GM19468 (cell line): ENCODE measurements at regions not wholly inside any gene's neighbourhood (a gene's known extent, or its start where the extent isn't known, plus 50 kb on each side); places are given as distances from the start of the nearest gene placed in this dataset.

ENCODE experiments used
- ATAC-seq: cut with Tn5 transposase; IDR thresholded peaks from one replicate; pipeline ENCODE4 v1.9.1; 2021; ENCODE audit warnings: mild to moderate bottlenecking, moderate library complexity, moderate number of reproducible peaks; ENCODE audit not compliant: unreplicated experiment; ENCODE audit errors: extremely low read depth

DNA sequence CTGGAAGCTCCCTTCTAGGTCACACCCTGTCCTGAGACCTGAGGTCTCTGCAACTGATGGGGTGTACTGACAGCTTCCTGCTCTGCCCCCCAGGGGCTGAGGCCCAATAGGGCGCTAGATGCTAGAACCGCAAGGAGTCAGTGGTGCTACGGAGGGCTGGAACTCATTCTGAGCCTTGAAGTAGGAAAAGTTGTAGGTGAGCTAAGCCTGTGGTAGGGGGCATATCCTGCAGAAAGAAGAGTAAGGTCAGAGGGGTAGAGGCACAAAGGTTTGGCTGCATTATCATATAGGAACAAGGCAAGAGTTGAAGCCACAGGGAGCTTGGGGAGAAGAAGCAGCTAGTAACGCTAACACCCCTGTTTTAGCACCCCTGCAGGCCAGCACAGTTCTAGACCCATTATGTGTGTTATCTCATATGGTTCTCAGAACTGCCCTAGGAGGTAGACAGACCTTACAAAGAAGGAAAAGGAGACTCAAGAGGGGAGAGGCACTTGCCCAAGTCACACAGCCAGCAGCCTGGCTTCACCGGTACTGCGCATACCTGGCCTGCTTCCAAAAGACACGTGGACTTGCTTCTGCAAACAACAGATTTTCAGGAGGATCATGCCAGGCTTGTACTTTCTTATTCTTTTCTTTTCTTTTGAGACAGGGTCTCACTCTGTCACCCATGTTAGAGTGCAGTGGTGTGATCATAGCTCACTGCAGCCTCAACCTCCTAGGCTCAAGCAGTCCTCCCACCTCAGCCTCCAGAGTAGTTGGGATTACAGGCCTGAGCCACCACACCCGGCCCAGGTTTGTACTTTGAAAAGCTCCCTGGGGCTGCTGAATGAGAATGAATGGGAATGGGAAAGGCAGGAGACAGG, 156.1 kb downstream of the MRPL14 start:
- ATAC-seq, result no peak

DNA sequence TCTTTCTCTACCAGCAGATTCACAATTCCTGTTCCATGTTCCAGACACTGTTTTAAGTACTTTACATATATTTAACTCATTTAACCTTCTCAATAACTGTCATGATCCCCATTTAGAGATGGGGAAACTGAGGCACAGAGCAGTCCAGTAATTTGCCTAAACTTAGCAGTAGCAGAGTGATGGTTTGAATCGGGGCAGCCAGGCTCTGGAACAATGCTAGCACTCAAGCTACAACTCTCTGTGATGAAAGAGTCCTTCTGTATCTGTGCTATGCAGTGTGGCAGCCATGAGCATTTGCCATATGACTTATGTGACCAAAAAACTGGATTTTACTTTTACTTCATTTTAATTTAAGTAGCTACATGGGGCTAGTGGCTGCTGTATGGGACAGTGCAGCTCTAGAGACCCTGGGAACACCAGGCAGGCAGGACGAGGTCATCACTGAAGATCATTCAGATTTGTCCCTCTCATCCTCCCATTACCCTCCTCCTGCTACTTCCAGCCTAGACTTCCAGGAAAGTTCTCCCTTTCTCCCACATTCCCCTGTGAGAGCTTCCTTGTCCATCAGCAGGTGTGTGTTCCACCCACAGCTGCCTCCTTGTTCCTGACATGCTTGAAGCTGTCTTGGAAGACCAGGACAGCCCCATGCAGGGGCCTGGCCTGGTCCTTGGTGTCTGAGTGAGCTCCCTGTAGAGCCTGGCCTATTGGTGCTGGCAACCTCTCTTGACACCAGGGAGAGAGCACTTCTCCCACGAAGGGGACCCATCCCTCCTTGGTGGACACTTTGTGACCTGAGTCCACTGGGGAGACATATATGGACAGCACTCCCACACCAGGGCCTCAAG, 157.0 kb downstream of the MRPL14 start:
- ATAC-seq, result no peak

DNA sequence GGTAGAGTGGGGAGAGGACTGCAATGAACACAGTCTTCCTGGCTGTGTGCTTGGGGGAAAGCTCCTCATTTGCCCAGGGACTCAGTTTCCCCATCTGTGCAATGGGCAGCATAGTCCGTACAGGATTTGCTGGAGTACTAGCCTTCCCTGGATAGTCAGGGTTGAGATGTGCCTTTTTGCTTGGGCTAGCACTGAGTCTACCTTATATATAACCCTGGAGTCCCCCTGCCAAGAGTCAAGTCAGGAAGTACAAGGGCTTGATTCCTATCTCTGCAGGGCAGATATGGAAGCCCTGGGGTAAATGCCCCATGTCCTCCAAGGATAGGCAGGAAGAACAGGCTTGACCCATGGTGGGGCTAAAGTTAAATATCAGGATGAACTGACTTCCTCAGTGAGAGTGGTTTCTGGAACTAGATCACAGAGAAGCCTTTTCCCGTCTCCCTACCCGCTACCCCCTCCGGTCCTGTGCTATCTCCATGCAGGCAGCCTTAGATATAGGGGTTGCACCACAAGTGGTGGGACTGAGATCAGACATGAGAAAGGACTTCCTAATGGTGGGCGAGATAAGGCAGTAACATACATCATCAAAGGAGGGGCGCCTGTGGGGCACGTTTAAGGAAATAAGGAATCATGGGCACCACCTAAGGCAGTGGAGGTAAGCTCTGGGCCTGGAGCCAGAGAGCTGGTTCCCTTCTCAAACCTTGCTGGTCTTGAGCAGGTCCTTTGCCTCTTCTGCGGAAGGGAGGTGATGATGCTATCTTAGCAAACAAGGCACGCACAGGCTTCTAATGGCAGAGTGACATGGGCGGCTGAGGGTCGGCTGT, 157.9 kb downstream of the MRPL14 start:
- ATAC-seq, result no peak

DNA sequence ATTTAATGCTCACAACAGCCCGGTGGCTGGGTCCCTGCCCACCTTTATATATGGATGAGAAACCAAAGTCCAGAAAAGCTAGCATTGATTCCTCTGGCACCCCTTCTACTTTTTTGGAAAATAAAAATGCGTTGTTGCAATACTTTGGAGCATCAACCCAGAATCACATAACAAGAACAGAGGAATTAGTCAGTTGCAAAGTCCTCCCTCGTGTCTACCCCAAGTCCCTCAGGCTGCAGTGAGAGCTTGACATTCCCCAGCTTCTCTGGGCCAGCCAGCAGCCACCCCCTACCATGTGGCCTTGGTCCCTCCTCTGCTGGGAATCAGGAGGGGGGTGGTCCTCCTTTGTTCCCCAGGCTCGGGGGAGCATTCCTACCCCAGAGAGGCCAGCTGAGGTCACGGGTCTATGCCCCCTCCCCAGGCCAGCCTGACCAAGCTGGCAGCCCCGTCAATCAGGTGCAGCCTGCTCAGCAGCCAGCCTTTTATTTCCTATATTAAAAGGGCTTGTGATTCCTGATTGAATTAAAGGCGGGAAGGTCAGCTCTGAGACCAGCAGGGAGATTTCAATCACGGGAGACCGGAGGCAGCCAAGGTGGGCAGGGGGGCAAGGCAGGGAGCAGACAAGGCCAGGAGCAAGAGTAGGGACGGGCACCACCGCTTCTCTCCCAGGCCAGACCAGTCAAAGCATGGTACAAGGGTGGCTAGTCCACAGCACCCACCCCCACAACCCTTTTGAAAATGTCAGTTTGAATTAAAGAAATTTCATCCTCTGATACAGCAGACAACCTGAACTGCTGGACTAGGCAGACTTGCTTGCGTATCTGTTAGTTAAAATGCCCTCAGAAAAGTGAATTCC, 158.9 kb downstream of the MRPL14 start:
- ATAC-seq, result no peak

DNA sequence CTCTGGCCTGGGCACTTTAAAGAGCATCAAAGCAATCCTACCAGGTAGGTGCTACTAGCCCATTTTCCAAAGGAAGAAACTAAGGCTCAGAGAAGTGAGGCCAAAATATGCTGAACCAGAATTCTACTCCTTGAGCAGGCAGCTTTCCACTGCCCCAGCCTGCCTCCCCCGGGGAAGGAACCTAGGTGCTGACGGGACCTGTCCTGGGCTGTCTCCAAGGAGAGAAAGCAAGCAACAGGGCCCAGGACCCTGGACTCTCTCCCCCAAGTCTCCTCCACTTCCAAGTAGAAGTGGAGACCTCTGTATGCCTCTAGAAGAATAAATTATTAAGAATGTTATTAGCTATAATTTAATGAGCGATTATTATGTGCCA, 159.5 kb downstream of the MRPL14 start:
- ATAC-seq, result no peak

DNA sequence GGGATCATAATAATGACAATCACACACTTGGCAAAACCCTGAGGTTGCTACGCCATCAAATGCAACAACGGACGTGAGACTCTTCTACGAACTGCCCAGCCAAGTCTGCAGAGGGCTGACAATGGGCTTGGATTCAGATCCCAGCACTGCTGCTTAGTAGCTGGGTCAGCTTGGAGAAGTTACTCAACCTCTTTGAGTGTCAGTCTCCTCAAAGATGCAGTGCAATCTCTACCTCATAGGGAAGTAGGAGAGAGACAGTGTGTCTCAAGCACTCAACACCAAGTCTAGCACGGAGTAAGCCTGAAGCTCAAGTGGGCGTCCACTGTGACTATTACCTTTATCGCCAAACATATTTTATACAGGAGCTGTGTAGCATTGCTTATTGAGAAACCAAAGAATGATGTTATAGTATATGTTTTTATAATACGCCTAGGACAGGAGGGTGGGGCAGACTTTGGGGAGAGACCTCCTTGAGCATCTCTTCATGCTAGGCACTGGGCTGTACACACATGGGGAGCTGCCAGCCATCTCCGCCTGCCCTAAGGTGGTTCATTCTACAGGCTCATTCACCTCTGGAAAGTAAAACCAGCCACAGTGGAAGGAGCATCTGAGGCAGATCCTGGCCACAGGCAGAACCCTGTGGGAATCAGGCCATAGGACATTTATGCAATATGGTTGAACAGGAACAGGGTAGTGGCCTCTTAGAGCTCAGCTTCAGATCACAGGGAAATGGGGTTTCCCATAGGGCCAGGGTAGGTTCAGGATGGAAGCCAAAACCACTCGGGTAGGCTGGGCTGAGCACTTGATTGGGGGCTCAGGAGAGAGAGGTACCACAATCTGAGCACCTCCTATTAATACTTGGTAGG, 160.2 kb downstream of the MRPL14 start:
- ATAC-seq, result no peak

DNA sequence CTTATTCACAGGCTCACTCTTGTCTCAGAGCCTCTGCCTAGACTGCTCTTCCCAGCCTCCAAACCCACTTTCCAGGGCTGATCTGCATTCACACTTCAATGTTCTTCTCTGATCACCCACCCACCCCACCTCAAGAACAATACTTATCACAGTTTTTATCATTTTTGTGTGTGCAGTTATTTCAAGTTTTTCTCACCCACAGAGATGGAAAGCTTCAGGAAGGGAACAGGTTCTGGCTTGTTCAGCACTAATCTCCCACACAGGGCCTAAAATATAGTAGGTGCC, 160.9 kb downstream of the MRPL14 start:
- no peak for ATAC-seq

DNA sequence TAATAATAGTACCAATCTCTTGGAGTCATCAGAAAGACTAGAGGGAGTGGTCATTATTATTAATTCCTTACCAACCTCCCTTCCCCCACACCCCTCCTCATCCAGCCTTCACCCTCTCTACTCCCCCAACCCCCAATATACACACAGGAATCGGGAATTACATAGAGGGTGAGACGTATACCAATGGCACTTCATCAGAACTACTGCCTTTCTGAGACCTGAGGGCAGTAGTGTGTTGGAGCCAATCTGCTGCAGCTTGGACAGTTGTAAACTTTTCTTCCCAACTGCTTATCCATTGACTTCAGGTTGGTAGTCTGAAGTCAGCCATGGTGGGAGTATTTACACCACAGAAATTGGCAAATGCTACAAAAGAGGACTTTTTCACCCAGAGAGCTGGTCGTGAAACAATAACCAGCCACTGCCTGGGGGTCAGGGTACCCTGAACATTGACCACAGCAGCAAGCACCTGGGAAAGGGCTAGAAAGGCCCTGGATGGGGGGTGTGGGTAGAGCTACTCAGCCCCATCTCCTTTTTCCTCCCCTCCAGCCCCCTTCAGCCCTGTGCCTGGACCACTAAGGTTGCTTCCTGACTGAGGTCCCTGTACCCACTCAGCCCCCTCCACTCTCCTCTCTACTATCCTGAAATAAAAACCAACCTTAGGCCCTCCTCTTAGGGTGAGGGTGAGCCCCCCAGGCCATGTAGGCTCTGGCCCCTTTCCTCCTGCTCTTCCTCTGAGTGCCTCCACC, 161.5 kb downstream of the MRPL14 start:
- ATAC-seq, result no peak

DNA sequence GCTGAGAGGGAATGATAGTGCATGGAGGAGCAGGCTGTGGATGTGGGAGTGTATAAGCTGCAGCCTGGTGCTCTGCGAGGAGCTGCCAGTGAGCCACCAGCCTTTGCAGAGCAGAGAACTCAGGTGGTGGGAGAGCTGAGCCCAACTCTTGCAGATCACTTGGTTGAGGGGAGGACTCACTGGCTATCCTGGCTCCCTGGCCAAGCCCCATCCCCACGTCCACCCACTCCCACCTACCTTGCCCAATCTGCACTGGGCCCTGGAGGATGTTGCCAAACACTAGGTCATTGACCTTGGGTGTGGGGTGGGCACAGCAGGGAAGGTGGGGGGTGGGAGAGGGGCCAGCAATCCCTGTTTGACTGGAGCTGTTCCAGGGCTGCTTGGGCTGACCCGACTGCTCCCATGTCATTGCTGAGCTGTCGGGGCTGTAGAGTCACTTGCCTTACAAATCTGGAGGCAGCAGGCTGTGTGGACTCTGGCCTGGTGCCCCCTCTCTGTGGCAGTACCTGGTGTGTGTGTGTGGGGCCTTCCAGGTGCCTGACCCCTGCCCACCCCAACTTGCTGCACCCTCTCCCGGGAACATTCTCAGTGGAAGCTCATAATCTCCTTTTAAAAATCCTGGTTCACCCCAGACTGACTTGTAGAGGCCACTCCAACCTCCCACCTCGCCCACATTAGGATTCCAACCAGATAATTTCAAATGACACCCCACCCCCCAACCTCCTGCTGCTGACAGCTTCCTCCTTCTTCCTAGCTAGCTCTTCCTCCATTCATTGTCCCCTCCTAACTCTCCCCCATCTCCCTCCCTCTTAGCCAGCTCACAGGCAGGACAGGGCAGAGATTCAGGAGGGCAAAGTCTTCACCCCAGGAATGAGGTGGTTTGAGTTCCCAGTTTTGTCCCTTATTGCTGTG, 162.3 kb downstream of the MRPL14 start:
- ATAC-seq, result no peak

DNA sequence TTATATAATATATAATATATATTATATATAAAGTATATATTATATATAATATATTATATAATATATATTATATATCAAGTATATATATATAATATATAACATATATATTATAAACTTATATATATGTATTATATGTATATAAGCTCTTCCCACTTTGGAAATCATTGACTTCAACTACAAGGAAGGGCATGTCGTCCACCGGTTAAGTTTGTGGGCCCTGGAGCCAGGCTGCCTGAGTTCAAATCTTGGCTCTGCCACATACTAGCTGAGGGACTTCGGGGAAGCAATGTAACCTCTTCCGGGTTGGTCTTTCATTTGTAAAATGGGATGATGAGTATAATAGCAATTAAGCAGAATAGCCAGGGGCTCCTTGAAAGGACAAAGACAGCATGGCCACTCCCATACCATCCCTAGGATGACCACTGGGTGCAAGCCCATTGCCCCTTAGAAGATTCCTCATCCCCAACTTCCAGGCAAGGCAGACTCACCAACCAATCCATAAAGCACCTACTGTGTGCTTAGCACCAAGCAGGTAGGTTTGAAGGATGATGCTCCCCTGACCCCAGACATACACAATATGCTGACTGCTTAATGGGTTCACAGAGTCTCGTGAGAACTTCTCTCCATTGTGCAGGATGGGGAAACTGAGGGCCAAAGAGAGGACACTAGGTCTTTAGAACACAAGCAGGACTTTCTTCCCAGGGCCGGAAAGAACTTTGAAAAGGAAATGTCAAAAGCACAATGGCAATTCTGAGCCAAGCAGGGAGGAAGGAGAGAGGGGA, 163.2 kb downstream of the MRPL14 start:
- no peak for ATAC-seq

DNA sequence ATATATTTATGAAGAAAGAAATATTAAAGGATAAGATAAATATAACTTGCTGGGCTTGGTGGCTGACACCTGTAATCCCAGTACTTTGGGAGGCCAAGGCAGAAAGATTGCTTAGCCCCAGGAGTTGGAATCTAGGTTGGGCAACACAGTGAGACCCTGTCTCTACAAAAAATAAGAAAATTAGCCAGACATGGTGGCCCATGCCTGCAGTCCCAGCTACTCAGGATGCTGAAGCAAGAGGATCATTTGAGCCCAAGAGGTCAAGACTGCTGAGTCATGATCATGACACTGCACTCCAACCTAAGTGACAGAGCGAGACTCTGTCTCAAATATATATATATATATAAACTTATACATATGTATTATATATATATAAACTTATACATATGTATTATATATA, 164.0 kb downstream of the MRPL14 start:
- no peak for ATAC-seq

DNA sequence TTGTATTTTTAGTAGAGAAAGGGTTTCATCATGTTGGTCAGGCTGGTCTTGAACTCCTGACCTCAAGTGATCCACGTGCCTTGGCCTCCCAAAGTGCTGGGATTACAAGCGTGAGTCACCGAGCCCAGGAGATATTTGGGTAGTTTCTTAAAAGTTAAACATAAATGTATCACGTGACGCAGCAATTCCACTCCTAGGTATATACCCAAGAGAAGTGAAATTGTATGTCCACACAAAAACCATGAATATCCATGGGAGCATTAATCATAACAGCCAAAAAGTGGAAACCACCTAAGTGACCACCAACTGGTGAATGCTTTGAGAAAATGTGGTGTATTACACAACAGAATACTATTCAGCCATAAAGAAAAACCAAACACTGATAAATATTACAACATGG, 164.8 kb downstream of the MRPL14 start:
- ATAC-seq, result no peak

DNA sequence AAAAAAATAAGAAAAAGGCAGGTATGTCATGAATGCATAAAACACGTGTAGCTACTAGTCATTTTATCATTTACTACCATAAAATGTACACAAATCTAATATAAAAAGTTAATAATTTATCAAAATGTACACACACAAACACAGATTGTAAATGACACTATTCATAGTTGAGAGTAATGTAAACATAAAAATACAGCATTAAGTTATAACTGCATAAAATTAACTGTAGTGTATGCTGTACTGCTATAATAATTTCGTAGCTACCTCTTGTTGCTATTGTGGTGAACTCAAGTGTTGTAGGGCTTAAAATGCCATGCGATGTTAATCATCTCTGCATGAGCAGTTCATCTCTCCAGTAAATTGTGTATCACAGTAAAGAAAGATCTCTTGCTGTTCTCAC, 170.0 kb downstream of the MRPL14 start:
- ATAC-seq, result no peak

DNA sequence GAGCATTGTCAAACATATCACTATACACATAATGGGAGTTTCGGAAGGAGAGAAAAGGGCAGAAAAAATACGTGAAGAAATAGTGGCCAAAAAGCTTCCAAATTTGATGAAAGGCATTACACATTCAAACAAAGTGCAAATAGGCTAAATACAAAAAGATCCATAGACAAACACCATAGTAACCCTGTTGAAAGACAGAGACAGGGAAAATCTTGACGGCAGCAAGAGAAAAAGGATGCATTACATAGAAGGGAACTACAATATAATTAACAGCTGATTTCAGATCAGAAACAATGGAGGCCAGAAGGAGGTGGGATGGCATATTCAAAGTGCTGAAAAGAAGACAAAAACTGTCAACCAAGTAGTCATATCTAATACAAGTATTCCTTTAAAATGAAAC, 170.8 kb downstream of the MRPL14 start:
- ATAC-seq, result no peak

DNA sequence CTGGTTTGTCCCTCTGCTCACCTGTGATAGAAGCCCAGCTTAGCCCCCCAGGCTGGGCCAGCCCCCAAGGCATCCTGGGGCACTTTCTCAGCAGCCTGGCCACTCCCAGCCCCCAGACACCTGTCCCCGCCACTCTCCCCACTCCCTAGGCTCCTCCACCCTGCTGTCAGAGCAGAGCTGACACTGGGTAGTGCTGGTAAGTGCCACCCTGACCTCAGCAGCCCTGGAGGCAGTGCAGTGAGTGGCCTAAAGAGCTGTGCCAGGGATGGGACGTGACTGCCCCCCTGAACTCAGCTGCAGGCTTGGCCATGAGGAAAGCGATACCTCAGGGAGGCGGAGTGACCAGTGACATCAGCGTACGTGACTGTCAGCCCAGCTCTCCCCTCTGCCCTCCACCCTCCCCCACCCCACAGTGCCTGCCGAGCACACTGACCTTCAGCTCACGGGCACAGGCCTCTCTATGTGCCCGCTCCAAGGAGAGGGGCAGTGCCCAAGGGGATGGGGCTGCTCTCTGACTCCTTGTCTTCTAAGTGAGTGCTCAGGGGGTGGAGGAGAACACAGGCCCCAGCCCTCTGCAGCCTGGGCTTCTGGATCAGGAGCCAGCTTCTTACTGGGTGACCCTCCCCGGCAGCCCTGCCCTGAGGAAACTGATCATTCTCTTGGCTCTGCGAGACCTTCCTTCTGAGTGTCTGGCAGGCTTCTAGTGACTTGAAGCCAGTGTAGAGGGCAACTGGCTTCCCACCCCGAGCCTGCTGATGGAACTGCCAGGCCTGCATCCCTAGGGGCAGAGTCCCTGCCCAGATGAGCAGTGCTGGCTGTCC, 172.7 kb downstream of the MRPL14 start:
- no peak for ATAC-seq

DNA sequence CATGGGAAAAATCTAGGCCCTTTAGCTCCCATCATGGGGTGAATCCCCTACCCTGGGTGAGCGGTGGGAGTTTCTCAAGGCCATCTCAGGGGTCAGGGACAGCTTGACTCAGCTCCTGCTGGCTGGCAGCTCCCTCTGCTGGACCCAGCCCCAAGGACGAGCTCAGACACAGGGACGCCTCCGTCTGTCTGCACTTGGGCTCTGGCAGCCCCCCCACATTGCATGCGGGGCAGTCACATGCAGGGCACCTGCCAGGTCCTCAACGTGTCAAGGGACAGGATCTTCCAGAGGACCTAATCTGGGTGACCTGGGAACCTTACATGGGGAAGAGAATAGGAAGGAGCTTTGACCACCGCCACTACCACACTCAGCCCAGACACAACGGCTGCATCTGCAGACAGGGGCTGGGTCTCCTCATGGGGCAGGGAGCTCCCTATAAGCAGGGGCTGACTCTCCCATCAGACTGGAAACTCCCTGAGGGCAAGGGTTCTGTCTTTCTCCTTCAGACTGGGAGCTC, 173.4 kb downstream of the MRPL14 start:
- no peak for ATAC-seq
